ENCODE measurements at regions not wholly inside any gene's neighbourhood (a gene's known extent, or its start where the extent isn't known, plus 50 kb on each side); places are given as distances from the start of the nearest gene placed in this dataset.
"Not testable (repeated sequence)": the region's sequence is repeated elsewhere in the genome, so short reads cannot be mapped to it uniquely, and the experiment has no call there.

GRCh38 chr18:34534642-34535041, 175.5 kb upstream of the DTNA start:
- not testable (repeated sequence) for TF ChIP-seq CTCF (IDR thresholded peaks at IDR 0.05); REST (IDR thresholded peaks at IDR 0.05; ENCODE audit: insufficient read depth in 1 of 2, low read depth in 2 of 2, low read length in 1 of 2); POLR2AphosphoS5 (IDR thresholded peaks at IDR 0.05; ENCODE audit: low read depth, low read length)

Data from Panc1 (cell line).